HG03064 (cell line): ENCODE measurements at regions not wholly inside any gene's neighbourhood (a gene's known extent, or its start where the extent isn't known, plus 50 kb on each side); places are given as distances from the start of the nearest gene placed in this dataset.
"Not testable (repeated sequence)": the region's sequence is repeated elsewhere in the genome, so short reads cannot be mapped to it uniquely, and the experiment has no call there.

ENCODE experiments used
- ATAC-seq: cut with Tn5 transposase; IDR thresholded peaks from one replicate; pipeline ENCODE4 v1.9.1; 2021; ENCODE audit warnings: low read depth; ENCODE audit not compliant: unreplicated experiment

GRCh38 chr4:66016240-66016639, 346.0 kb upstream of the EPHA5 start:
- ATAC-seq, result no peak

- ATAC-seq, result no peak
These were observed 344.0 kb upstream of the EPHA5 start for GRCh38 chr4:66014146-66014765.

GRCh38 chr4:66000510-66001117, 330.3 kb upstream of the EPHA5 start:
- ATAC-seq, result no peak

- ATAC-seq, result no peak
These were observed 329.2 kb upstream of the EPHA5 start for GRCh38 chr4:65999518-65999871.

GRCh38 chr4:65998807-65999517, 328.7 kb upstream of the EPHA5 start:
- not testable (repeated sequence) for ATAC-seq

- ATAC-seq, result no peak
These were observed 312.8 kb upstream of the EPHA5 start for GRCh38 chr4:65983061-65983460.

GRCh38 chr4:65976287-65976686, 306.0 kb upstream of the EPHA5 start:
- no peak for ATAC-seq

- no peak for ATAC-seq
These were observed 302.9 kb upstream of the EPHA5 start for GRCh38 chr4:65973186-65973585.

- no peak for ATAC-seq
These were observed 301.4 kb upstream of the EPHA5 start for GRCh38 chr4:65971686-65972085.

GRCh38 chr4:65968831-65969558, 298.7 kb upstream of the EPHA5 start:
- no peak for ATAC-seq

- no peak for ATAC-seq
These were observed 290.5 kb upstream of the EPHA5 start for GRCh38 chr4:65960751-65961150.

- no peak for ATAC-seq
These were observed 284.1 kb upstream of the EPHA5 start for GRCh38 chr4:65954416-65954815.

- no peak for ATAC-seq
These were observed 280.9 kb upstream of the EPHA5 start for GRCh38 chr4:65951177-65951576.

- ATAC-seq, result no peak
These were observed 272.8 kb upstream of the EPHA5 start for GRCh38 chr4:65943076-65943475.

GRCh38 chr4:65924843-65925242, 254.6 kb upstream of the EPHA5 start:
- ATAC-seq, result no peak

- no peak for ATAC-seq
These were observed 253.3 kb upstream of the EPHA5 start for GRCh38 chr4:65923616-65924015.

- ATAC-seq, result no peak
These were observed 250.9 kb upstream of the EPHA5 start for GRCh38 chr4:65921180-65921579.

GRCh38 chr4:65918872-65919271, 248.6 kb upstream of the EPHA5 start:
- ATAC-seq, result no peak

GRCh38 chr4:65918212-65918611, 247.9 kb upstream of the EPHA5 start:
- ATAC-seq, result no peak

GRCh38 chr4:65917486-65917885, 247.2 kb upstream of the EPHA5 start:
- no peak for ATAC-seq

GRCh38 chr4:65911720-65912119, 241.4 kb upstream of the EPHA5 start:
- no peak for ATAC-seq
